GM18861 (cell line): ENCODE measurements at regions not wholly inside any gene's neighbourhood (a gene's known extent, or its start where the extent isn't known, plus 50 kb on each side); places are given as distances from the start of the nearest gene placed in this dataset.

Source experiments
- ATAC-seq: cut with Tn5 transposase; IDR thresholded peaks from one replicate; pipeline ENCODE4 v1.9.1; 2021; ENCODE audit not compliant: unreplicated experiment

GRCh38 chr1:162924179-162924578 is 63.2 kb upstream of the CCDC190 start:
- no peak for ATAC-seq

DNA sequence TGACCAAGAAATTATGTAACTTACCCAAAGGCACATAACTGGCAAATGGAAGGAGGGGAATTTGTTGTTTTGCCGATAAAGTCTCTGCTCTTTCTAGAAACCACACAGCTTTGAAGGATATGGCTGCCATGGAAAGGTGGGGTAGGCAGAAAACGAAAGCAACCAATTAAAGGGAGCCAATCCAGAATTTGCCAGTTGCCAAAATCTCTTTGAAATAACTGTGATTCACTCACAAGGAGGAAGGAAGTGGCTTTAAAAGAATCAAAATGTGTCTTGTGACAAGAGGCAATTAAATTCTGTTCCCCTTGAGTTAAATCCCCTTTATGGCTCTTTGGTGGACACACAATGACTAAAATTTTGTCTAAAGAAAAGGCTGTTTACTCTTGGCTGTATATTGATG is 61.2 kb upstream of the CCDC190 start:
- no peak for ATAC-seq

GRCh38 chr1:162921311-162921710 is 60.3 kb upstream of the CCDC190 start:
- ATAC-seq, result no peak

DNA sequence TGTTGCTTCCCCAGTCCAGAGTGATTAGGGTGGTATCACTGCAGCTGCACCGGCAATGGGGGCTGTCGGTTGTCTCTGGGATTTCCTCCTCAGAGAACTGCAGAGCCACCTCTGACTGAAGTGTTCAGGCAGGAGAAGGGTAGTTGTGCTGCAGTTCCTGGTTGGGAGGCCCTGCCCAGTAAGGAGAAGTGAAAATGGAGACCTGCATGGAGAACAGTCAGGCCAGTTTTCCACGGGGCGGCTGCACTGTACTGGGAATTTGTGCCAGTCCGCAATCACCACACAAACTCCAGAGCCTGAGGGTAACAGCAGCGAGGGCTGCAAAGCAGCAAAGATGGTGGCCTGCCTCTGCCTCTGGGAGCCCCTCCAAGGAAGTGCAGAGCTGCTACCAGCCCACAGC is 58.1 kb upstream of the CCDC190 start:
- ATAC-seq, result no peak

GRCh38 chr1:162918151-162918754 is 57.3 kb upstream of the CCDC190 start:
- ATAC-seq, result no peak

DNA sequence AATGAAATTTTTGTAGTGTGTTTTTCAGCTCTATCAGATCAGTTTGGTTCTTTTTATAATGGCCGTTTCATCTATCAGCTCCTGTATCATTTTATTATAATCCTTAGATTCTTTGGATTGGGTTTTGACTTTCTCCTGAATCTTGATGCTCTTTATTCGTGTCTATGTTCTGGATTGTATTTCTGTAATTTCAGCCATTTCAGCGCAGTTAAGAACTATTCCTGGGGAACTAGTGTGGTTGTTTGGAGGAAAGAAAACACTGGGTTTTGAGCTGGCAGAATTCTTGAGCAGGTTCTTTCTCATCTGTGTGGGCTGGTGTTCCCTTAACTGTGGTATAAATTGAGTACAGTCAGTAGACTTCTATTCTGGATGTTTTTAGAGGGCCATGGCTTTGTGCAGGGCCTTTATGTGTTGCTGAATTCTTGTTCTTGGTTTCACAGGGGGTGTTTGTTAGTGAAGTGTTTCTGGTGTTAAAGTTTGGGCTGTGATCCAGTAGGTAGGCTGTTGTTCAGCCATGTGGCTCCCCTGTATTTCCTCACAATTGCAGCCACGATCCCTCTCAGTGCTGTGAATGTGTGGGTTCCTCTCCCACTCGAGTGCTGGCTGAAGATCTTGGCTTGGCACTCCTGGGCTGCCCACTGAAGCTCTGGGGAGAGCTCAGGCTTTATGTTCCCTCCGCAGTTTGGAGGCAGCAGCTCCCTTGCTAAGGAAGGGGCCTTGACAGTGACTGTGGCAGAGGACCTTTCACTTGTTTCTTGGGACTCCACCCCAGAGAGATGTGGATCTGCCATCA is 56.0 kb upstream of the CCDC190 start:
- no peak for ATAC-seq

DNA sequence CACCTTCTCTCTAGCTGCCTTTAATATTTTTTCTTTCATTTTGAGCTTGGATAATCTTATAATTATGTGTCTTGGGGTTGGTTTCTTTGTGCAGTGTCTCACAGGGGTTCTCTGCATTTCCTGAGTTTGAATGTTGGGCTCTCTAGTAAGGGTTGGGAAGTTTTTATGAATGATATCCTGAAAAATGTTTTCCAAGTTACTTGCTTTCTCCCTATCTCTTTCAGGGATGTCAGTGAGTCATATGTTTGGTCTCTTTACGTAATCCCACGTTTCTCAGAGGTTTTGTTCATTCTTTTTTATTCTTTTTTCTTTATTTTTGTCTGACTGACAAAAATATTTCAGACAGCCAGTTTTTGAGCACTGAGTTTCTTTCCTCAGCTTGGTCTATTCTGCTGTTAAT is 55.4 kb upstream of the CCDC190 start:
- ATAC-seq, result no peak

DNA sequence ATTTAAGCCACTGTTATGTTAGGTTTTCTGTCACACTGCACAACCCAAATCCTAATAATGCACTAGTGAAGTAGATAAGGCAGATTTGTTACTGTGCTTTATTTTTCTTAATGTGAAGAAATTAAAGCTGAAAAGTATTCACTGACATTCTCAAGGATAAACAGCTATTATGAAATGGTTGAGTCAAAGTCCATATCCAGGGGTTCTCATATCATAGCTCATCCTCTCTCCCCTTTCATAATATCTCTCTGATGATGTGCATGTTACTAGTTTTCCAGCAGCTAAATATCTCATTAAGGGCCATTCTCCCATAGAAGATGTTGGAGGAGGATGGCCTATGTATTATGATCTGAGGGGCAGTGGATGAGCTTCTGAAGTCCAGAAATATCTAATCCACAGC is 53.6 kb upstream of the CCDC190 start:
- ATAC-seq, result no peak

GRCh38 chr1:162913345-162913744 is 52.4 kb upstream of the CCDC190 start:
- ATAC-seq, result no peak

DNA sequence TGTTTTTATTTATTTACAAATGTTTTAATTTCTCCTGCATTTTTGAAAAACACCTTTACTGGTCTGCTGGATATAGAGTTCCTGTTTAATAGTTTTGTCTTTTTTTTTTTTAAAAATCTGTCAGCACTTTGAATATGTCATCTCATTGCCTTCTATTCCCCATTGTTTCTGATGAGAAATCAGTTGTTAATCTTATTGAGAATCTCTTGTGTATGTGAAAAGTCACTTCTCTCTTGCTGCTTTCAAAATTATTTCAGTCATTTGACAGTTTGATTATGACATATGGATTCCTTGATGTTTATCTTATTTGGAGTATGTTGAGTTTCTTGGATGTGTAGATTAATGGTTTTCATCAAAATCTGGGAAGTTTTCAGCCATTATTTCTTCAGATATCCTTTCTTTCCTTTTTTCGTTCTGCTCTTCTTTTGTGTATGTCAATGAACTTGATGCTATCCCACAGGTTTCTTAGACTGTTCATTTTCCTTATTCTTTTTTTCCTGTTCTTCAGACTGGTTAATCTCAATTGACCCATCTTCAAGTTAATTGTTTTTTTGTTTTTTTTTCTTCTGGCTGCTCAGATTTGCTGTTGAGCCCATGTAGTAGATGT is 51.2 kb upstream of the CCDC190 start:
- no peak for ATAC-seq
